Stimulated activated CD4-positive, alpha-beta T cell treated with anti-CD3 and anti-CD28 coated beads, TNF-alpha, amount 100 ng/mL, for 48 hours (primary cell): ENCODE measurements at regions not wholly inside any gene's neighbourhood (a gene's known extent, or its start where the extent isn't known, plus 50 kb on each side); places are given as distances from the start of the nearest gene placed in this dataset.

Experiments
- DNase-seq, 3 donors: peaks; one replicate each; pipeline ENCODE4 v3.0.0-alpha.2; 2020; ENCODE audit warnings: low read depth in 3 of 3

DNA sequence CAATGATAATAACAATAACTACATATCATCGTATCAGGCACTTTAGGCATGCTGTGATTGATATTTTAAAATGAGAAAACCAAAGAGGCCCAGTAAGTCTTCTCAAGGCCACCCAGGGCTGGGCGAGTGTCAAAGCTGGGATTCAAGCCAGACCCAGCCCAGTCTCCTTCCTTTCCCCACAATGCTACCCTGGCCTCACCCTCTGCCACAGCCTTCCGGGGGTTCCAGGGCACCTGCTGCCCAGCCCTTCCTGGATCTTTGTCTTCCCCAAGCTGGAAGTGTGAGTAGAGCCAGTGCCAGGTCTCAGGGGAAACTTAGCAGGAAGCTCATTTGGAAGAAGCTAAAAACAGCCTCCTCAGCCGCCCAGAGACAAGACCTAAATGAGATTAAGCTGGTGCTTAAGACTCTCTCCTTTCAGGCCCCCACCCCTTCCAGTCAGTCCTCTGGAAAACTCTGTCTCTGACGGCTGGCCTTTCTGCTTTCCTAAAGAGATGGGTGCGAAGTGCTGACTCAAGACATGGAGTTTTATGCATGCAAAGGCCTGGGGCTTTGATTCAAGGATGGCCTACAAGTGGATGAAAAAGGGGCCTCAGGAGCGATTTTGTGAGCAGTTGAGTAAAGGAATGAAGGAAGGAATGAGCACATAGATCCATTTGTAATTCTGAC is 184.2 kb downstream of the KCNA5 start:
- DNase-seq, result no peak

DNA sequence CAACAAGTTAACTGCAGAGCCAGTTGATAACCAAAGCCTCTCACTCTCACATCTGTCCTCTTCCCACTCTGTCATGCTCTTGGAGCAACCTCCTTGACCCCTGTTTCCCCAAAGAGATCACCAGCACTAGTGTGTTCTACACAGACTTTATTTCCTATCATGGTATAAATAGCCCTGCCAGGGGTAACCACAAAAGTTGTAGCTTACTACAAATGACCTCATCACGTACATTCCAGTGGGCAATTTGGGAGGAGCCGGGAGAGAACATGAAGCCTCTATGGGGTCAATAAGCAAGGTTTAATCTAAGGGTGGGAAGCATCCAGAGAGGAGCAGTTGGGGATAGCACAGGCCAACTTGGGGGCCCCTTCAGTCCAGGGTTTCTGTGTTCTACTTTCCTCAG is 186.5 kb downstream of the KCNA5 start:
- no peak for DNase-seq

DNA sequence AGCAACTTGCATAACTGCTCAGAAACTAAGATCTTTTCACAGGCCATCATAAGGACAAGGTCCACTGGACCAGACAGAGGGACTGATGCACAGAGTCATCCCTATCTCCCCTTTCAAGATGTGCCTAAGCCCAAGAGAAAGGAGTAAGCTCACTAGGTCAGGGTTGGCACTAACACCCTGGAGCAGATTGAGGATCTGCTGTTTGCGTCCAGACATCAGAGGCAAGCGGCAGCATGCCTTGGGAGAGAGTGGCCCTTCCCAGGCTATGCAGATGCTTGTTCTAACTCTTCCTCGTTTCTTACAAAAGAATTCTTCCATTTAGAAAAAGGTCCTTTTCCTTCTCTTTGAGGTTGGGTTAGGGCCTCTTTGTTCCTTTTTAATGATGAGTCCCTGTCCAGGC is 187.2 kb downstream of the KCNA5 start:
- no peak for DNase-seq

DNA sequence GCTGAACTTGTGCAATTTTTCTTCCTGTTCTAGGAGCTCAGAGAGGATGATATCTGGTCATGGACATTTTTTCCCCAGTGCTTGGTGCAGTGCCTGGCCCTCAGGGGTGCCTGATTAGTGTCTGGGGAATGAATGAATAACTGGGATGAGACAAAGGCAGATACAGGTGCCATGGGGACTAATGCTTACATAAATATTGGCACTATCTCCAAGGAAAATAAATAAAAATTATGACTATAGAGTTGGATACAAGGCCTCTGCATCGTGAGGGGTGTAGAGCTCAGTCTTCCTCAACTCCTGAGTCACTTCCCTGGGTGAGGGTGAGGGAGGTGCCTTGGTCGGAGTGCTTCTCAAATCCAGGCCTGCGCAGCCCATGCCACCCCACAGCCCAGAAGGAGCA is 188.6 kb downstream of the KCNA5 start:
- no peak for DNase-seq

DNA sequence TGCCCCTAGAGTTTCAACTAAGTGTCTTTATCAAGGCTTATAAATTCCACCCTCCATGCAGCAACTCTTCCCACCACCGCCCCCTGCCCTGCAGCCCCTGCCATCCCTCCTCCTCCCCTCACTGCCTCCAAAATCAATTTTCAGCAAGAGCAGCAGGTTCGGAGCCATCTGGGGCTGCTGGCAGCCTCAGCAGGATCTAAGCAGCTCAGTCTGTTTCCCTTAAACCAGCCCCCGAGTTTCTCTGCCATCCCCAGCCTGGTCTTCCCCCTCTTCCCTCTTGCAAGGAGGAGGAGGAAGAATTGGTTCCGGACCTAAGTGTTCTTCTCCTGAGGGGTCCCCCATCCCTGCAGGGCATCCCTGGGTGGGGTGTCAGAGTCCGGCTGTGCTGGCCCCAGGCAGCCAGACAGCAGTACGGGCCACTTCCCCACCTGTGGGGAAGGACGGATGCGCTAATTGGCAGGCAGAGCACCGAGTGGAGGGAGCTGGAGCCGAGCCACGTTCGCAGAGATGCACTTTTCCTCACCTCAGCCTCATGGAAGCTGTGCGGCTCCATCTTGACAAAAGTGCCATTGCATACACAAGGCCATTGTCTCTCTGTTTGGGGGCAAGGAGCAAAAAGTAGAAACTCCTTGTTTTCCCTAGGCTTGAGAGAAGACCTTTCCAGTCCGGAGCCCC is 189.3 kb downstream of the KCNA5 start:
- no peak for DNase-seq

DNA sequence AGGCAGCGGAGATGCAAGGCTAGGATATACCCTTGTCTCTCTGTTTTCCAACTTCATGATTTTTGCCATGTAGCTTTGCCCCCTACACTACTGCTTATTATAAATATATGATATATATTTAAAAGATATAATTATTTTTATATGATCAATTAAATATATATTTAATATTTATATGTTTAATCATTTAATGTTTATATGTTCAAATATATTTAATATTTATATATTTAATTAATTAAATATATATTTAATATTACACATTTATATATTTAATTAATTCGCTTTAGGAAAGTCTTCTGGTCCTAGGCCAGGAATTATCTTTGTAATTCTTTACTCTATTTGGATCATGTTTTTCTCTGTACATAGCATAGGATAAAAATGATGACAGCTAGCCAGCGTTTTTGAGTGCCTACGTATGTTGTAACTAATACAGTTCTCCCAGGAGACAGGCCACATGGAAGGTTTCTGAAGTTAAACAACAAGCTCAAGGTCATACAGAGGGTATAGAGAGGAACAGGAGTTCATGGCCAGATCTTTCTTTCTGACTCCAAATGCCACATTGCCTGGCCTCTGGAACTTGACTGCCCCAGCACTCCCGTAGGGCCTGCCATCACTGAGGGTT is 192.5 kb downstream of the KCNA5 start:
- DNase-seq, result no peak

DNA sequence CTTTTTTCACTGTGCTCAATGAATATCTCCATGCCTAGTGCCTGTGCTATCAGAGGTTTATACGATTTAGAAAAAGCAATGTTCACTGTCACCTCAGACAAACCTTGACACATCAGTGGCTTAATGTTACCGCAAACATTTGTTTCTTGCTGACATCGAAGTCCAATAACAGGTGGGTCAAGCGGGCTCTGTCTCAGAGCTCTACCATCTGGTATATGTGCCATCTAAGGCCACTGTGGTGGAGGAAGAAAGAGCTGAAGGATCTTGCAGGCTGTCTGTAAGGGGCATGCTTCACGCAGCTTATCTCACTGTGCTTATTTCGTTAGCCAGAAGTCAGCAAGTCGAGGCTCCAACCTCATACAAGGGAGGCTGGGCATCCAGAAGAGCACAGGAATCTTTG is 189.5 kb upstream of the NTF3 start:
- DNase-seq, result no peak

DNA sequence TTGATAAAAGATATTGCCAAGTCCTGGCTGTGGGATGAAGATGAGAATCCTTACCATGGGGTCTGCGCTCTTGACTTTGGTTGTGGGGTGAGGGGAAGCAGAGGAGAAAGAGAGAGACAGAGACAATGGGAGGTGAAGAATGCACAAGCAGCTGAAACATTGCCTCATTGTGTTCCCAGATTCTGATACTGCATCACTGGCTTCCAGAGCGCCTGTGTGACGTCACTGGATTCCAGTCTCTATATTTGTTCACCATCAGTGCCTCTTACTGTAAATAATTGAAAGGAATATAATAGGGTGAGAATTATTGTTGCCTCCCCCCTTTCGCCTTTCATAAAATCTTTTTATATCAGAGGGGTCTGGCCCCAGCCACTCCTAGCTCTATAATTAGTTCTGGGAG is 188.9 kb upstream of the NTF3 start:
- no peak for DNase-seq

DNA sequence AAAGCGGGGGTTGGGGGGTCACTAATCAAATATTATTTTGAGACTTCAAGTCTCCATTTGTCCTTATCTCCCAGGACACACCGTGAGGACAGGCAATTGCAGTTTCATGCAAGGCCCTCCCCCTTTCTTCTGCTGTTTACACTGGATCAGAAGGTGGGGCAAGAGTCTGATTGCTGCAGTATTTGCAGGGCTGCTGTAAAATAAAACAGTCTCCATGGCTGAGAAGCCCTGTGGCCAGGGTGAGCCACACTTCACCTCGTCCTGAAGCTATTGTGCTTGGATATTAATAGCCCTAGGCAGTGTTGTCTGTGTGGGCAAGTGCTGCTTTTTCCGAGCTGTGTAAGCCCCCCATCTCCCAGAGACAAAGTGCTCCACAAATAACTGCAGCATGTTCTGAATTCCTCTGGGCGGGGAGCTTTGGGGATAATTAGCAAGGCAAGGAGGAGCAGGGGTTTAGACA is 187.4 kb upstream of the NTF3 start:
- DNase-seq, result no peak

DNA sequence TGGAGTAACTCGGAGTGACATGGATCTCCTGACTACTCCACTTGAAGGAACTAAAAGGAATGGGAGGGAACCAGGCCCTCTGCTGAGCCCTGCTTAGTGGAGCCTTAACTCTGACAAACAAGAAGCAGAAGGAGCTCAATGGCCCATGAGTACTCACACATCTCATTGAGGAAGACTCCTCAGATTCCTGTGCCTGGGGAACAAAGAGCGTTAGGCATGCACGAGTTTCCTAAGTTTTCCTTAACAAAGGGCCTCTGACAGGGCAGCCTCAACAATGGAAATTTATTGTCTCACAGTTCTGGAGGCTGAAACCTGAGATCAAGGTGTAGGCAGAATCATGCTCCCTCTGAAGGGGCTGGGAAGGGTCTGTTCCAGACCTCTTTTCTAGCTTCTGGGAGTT is 185.7 kb upstream of the NTF3 start:
- DNase-seq, result no peak

DNA sequence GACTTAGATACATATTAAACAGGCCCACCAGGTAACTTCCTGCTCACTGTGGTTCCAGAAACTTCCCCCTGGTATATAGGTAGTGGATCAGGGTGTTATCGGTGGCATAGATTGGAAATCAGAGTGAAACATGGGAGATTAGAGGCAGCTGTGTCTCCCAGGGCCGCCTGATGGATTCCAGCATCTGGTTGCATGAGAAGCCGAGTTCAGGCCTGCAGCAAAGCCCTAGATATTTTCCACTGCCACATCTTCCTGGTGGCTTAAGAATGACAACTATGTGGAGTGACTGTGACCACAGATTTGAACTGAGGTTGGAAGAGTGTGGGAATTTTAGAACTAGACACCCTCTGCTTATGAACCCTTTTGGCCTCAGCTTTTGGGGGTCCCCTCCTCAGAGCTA is 184.8 kb upstream of the NTF3 start:
- no peak for DNase-seq

DNA sequence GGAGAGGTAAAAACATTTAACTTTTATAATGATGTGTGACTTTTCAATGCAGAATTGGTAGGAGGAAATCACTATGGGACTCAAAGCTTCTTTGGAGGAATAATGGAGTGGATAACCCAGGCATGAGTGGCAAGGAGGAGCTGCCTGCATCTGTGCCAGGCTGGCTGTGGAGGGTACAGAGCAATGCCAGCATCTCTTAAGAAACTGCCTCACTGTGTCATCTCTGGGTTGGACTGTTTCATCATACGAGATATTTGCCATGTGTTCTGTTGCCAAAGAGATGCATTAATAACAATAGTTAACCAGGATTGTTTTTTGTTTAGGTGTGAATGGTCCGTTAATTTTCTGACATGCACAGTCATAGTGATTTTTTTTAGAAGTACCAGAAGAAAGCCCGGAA is 183.7 kb upstream of the NTF3 start:
- DNase-seq, result no peak

DNA sequence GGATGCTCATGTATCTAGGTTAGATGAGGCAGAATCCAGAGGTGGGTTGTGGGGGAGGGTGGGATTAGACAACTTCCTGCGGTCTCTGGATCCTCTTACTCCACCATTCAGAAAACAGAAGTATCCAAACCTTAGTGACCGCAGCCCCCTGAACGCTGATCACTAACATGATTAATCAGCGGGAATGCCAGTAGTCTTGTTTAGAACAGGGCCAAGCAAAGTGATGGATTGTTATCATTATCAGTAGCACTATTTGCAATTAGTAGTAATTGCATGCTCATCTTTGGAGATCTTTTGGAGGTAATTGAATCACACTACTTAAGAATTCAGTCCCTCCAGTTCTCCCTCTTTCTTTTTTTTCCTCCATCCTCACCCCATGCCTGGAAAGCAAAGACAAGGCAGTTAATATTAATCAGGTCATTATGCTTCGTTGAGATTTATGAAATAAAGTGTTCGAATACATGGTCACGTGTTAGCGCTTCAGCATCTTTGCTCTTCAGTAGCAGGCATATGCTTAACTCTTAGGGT is 182.8 kb upstream of the NTF3 start:
- no peak for DNase-seq

DNA sequence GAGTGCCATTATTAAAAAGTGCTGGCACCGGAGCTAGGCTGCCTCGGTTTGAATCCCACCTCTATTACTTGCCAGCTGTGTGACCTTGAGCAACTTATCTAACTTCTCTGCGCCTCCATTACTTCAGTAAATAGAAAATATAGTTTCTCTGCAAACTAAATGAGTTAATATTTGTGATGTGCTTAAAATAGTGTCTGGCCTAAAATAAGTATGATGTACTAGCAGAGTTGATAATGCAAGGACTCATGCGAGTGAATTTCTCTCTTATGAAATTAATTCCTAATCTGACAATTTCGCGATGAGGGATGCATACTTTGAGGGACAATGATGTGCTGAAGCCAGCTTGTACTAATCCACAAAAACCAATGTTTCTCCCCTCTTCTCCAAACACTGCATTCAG is 180.8 kb upstream of the NTF3 start:
- no peak for DNase-seq

DNA sequence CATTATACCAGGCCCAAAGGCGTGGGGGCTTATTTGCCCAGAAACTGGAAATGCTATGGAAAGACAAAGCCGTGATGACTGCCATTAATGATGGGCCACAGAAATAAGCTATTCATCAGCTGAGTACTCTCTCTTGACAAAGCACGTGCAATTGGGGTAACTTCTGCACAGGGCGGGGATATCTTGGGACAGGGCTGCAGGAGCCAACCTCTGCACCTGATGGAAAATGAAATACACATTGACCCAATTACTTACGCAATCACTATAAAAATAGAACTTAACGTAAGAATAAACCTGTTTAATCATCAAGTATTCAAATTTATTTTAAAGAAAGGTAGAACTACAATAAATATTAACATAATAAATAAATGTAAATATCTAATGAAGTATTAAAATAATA is 180.1 kb upstream of the NTF3 start:
- no peak for DNase-seq

DNA sequence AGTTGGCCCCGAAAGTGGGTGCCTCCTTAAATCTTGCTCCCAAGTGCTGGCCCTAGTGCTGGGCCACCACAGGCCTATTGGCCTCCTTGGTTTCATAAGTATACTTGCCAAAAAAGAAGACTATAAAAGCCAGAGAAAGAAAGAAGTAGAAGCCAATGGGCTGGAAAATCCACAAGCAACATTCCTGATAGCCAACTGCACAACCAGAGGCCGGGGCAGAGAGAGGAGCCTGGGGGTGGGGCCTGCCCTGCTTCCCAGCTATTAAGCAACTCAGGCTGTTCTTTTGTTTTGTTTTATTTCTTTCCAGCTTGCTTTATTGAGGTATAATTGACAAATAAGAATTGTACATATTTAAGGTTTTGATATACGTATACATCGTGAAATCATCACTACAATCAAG is 177.2 kb upstream of the NTF3 start:
- DNase-seq, result no peak

DNA sequence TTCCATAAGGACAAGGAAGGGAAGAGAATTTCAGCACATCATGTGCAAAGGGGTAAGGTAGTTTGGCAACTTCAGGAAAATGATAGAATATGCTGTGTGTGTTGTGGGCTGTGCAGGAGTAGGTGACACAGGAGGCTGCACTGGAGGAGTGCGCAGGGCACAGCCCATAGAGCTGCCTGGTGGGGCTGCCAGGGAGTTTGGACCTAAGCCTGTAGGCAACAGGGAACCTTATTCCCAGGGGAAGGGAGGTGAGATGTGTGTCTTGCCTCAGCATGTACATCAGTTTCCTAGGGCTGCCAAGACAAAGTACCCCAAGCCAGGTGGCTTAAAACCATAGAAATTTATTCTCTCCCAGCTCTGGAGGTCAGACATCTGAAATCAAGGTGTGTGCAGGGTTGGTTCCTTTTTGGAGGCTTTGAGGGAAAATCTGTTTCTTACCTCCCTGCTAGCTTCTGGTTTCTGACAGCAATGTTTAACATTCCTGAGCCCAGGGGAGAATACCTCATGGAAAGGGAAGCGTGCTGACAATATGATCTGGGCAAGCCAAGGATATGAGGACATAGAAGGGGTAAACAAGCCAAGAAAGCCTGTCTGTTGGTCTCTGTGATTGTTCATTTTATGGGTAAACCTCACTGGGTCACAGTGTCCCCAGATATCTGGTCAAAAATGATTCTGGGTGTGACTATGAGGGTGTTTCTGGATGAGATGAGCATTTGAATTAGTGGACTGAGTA is 174.0 kb upstream of the NTF3 start:
- DNase-seq, result no peak

DNA sequence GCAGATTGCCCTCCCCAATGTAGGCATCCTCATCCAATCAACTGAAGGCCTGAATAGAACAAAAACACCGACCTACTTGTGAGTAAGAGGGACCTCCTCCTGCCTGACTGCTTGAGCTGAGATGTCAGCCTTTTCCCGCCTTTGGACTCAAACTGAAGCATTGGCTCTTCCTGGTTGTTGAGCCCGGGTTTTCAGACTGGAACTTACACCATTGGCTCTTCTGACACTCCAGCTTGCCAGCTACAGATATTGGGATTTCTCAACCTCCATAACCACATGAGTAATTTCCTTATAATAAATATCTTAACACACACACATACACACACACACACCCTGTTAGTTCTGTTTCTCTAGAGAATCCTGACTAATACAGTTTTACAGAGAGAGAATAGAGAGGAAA is 173.4 kb upstream of the NTF3 start:
- DNase-seq, result no peak

DNA sequence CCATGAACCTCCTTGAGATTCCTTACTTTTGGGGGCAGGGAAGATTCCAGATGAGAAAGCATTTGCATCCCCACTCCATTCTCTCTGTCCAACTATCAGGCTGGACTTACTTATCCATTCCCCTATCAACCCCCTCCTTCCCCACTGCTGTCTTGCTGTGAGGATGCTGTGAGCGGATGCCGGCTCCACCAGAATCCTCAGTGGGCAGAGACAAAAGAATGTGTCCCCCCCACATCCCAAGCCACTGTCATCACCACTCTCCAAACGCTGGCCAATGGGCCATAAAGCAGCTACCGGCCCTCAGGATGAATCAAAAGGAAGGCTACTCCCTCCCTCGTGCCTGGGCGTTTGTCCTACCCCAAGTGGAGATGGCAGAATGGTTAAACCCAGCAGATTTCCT is 173.0 kb upstream of the NTF3 start:
- DNase-seq, result no peak

DNA sequence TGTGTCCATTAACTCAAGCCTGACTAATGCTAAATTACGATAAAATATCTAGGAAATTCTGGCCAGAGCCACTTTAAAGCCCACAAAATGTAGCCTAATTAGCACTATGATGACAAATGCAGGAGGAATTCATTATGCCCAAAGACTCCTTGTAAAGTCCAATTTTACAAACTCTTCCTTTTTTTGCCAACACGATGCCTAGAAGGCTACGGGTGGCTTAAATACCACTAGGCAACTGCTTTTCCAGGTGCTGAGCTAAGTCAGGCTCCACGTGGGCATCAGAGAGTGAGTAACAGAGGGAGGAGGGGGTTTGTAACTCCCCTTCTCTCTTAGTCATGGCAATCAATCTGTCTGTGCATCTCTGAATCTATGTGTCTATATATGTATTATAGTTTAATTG is 172.4 kb upstream of the NTF3 start:
- no peak for DNase-seq

DNA sequence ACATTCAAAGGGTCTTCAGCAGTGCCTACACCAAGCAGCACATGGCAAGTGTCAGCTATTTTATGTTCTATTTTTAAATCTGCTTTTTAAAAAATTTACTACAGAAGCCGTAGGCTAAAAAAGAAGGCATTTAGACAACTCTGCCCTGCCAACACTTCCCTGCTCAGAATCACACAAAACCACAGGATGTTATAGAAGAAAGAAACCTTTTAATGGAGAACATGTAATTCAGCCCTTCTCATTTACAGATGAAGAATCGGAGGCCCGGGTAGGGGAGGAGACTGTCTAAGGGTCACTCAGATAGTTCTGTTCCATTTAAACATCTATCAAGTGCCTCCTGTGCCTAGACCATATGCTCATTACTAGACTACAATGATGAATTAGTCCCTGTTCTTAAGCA is 171.8 kb upstream of the NTF3 start:
- no peak for DNase-seq

DNA sequence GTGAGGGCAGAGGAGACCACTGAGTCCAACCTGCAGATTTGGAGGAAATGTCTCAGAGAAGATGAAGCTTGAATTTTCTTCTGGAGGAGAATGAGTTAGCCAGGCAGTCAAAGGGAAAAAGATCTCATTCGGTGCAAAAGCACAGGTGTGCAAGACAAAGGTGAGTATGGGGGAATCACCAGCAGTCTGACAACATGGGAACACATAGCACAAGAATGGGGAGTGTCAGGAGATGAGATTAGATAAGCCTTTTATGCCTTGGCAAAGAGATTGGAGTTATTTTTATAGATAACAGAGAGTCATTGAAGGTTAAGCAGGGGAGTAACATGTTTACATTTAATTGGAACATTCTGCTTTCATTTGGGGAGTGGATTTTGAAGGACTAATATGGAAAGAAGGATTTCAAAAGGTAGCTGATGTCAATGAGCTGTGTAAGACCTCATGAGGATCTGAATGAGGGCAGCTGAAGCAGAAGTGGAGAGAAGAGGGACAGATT is 171.3 kb upstream of the NTF3 start:
- no peak for DNase-seq
